H9 (cell line): ENCODE measurements at regions not wholly inside any gene's neighbourhood (a gene's known extent, or its start where the extent isn't known, plus 50 kb on each side); places are given as distances from the start of the nearest gene placed in this dataset.

Experiments
- DNase-seq: peaks from one replicate; pipeline ENCODE4 v3.0.0-alpha.2; 2017
- H2AFZ ChIP-seq: one replicate; pipeline ENCODE4 v1.6.1; 2013; ENCODE audit warnings: mild to moderate bottlenecking, low read length, control low read depth, moderate library complexity
- H2AK5ac ChIP-seq: 2 replicates; pipeline ENCODE4 v1.6.1; 2013; ENCODE audit warnings: low read length, control low read depth, mixed read lengths; ENCODE audit not compliant: insufficient read length
- H2BK120ac ChIP-seq: one replicate; pipeline ENCODE4 v1.6.1; 2013; ENCODE audit warnings: low read depth, mild to moderate bottlenecking, low read length, control low read depth, inconsistent platforms; ENCODE audit not compliant: poor library complexity, severe bottlenecking
- H2BK12ac ChIP-seq: 2 replicates; pipeline ENCODE4 v1.6.1; 2013; ENCODE audit warnings: low read length, control low read depth, mixed read lengths, low read depth; ENCODE audit not compliant: insufficient read length
- H2BK15ac ChIP-seq: 2 replicates; pipeline ENCODE4 v1.6.1; 2013; ENCODE audit warnings: low read depth, low read length, control low read depth
- H2BK20ac ChIP-seq: one replicate; pipeline ENCODE4 v1.6.1; 2013; ENCODE audit warnings: low read depth, mild to moderate bottlenecking, low read length, control low read depth, inconsistent platforms; ENCODE audit not compliant: poor library complexity, severe bottlenecking
- H2BK5ac ChIP-seq: 2 replicates; pipeline ENCODE4 v1.6.1; 2013; ENCODE audit warnings: low read length, control low read depth, mixed read lengths; ENCODE audit not compliant: insufficient read length
- H3K14ac ChIP-seq: 2 replicates; pipeline ENCODE4 v1.6.1; 2013; ENCODE audit warnings: low read length, control low read depth; ENCODE audit not compliant: insufficient read depth
- H3K18ac ChIP-seq: 2 replicates; pipeline ENCODE4 v1.6.1; 2013; ENCODE audit warnings: low read depth, mild to moderate bottlenecking, mixed read lengths, low read length, control low read depth; ENCODE audit not compliant: insufficient read length
- H3K23ac ChIP-seq: 2 replicates; pipeline ENCODE4 v1.6.1; 2013; ENCODE audit warnings: low read length, control low read depth, mixed read lengths, low read depth; ENCODE audit not compliant: insufficient read length
- H3K23me2 ChIP-seq: 2 replicates; pipeline ENCODE4 v1.6.1; 2013; ENCODE audit warnings: low read depth, mild to moderate bottlenecking, mixed read lengths, low read length, control low read depth; ENCODE audit not compliant: insufficient read length, poor library complexity, severe bottlenecking
- H3K27ac ChIP-seq: 2 replicates; pipeline ENCODE4 v1.5.1; 2013; ENCODE audit warnings: low read length, control low read depth, mixed read lengths, low read depth; ENCODE audit not compliant: insufficient read length
- H3K27me3 ChIP-seq: 2 replicates; pipeline ENCODE4 v1.6.1; 2013; ENCODE audit warnings: low read length, control low read depth, inconsistent platforms; ENCODE audit not compliant: insufficient read depth
- H3K4ac ChIP-seq: 2 replicates; pipeline ENCODE4 v1.6.1; 2013; ENCODE audit warnings: low read depth, mild to moderate bottlenecking, control low read depth, inconsistent platforms, low read length, moderate library complexity
- H3K4me1 ChIP-seq: 2 replicates; pipeline ENCODE4 v1.6.1; 2013; ENCODE audit warnings: low read length, control low read depth, inconsistent platforms; ENCODE audit not compliant: insufficient read depth
- H3K4me2 ChIP-seq: 2 replicates; pipeline ENCODE4 v1.6.1; 2013; ENCODE audit warnings: low read length, control low read depth, mixed read lengths; ENCODE audit not compliant: insufficient read length, insufficient read depth
- H3K56ac ChIP-seq: 2 replicates; pipeline ENCODE4 v1.6.1; 2013; ENCODE audit warnings: low read depth, mild to moderate bottlenecking, mixed read lengths, low read length, control low read depth; ENCODE audit not compliant: insufficient read length
- H3K79me1 ChIP-seq: 2 replicates; pipeline ENCODE4 v1.6.1; 2013; ENCODE audit warnings: low read depth, mild to moderate bottlenecking, moderate library complexity, low read length, control low read depth, inconsistent platforms; ENCODE audit not compliant: insufficient read depth, poor library complexity, severe bottlenecking
- H3K79me2 ChIP-seq: 2 replicates; pipeline ENCODE4 v1.6.1; 2013; ENCODE audit warnings: low read length, control low read depth, inconsistent platforms; ENCODE audit not compliant: insufficient read depth
- H3K9ac ChIP-seq: 2 replicates; pipeline ENCODE4 v1.6.1; 2013; ENCODE audit warnings: low read length, control low read depth, mixed read lengths; ENCODE audit not compliant: insufficient read length; ENCODE audit errors: extremely low read depth
- H3K9me3 ChIP-seq: one replicate; pipeline ENCODE4 v1.6.1; 2013; ENCODE audit warnings: low read depth, low read length, inconsistent platforms; ENCODE audit not compliant: control insufficient read depth
- H3T11ph ChIP-seq: one replicate; pipeline ENCODE4 v1.6.1; 2013; ENCODE audit warnings: mild to moderate bottlenecking, low read length, control low read depth, inconsistent platforms
- H4K20me1 ChIP-seq: one replicate; pipeline ENCODE4 v1.6.1; 2013; ENCODE audit not compliant: control insufficient read depth, insufficient read length, insufficient read depth
- H4K5ac ChIP-seq: 2 replicates; pipeline ENCODE4 v1.6.1; 2013; ENCODE audit warnings: low read depth, mild to moderate bottlenecking, mixed read lengths, low read length, control low read depth; ENCODE audit not compliant: insufficient read length
- H4K8ac ChIP-seq: replicated peaks from 2 replicates; pipeline ENCODE4 v1.6.1; 2013; ENCODE audit warnings: low read length, control low read depth, mixed read lengths, low read depth; ENCODE audit not compliant: insufficient read length
- H4K91ac ChIP-seq: 2 replicates; pipeline ENCODE4 v1.6.1; 2013; ENCODE audit warnings: low read depth, mild to moderate bottlenecking, moderate library complexity, mixed read lengths, low read length, control low read depth; ENCODE audit not compliant: insufficient read length
- H3K27ac Mint-ChIP-seq, 3 experiments: 2 replicates in 2 of 3; 3 replicates in 1 of 3; pipeline ENCODE4 v1.8.0; 2020 to 2021; ENCODE audit warnings: mixed read lengths in 3 of 3, mild to moderate bottlenecking in 1 of 3, moderate library complexity in 1 of 3
- H3K27me3 Mint-ChIP-seq: 2 replicates; pipeline ENCODE4 v1.8.0; 2021; ENCODE audit warnings: low read depth, mild to moderate bottlenecking, moderate library complexity, mixed read lengths
- H3K36me3 Mint-ChIP-seq, 3 experiments: 2 replicates in 2 of 3; 3 replicates in 1 of 3; pipeline ENCODE4 v1.8.0; 2020 to 2021; ENCODE audit warnings: low read depth in 3 of 3, mixed read lengths in 3 of 3; ENCODE audit not compliant: insufficient read depth in 1 of 3
- H3K4me1 Mint-ChIP-seq, 2 experiments: 2 replicates each; pipeline ENCODE4 v1.8.0; 2020; ENCODE audit warnings: mixed read lengths in 2 of 2
- H3K4me3 Mint-ChIP-seq, 2 experiments: 2 replicates in 1 of 2; 3 replicates in 1 of 2; pipeline ENCODE4 v1.8.0; 2020 to 2021; ENCODE audit warnings: mild to moderate bottlenecking in 2 of 2, mixed read lengths in 2 of 2, moderate library complexity in 1 of 2
- H3K9me3 Mint-ChIP-seq, 2 experiments: 2 replicates in 1 of 2; 3 replicates in 1 of 2; pipeline ENCODE4 v1.8.0; 2020; ENCODE audit warnings: mild to moderate bottlenecking in 2 of 2, mixed read lengths in 2 of 2, moderate library complexity in 1 of 2
- CTCF ChIP-seq: fragments of 200-600 bp; sonication (generic); conservative IDR thresholded peaks from 3 replicates; pipeline ENCODE4 v1.8.0; 2021; ENCODE audit warnings: antibody characterized with exemption, mild to moderate bottlenecking

- H3T11ph ChIP-seq, result no peak overlapping the region
- H4K91ac ChIP-seq, result no peak overlapping the region
- H3K9me3 ChIP-seq, result no peaks in the 10 kb centered on the region
- H2AFZ ChIP-seq, result no peak overlapping the region
- H3K79me2 ChIP-seq, result no peaks in the 10 kb centered on the region
- Mint-ChIP-seq H3K4me3 (no peak overlapping the region), H3K9me3 (no peaks in the 10 kb centered on the region), H3K27ac (no peak overlapping the region), H3K36me3 (no peaks in the 10 kb centered on the region), H3K27me3 (no peaks in the 10 kb centered on the region), H3K4me1 (no peaks in the 10 kb centered on the region)
- H3K23ac ChIP-seq, result no peak overlapping the region
- no peak overlapping the region for H3K4ac ChIP-seq
- no peak overlapping the region for H3K9ac ChIP-seq
- no peak overlapping the region for H2BK12ac ChIP-seq
- no peaks in the 10 kb centered on the region for H3K4me1 ChIP-seq
- no peak overlapping the region for H2BK20ac ChIP-seq
- H3K4me2 ChIP-seq, result no peak overlapping the region
- H3K18ac ChIP-seq, result no peak overlapping the region
- no peak overlapping the region for H3K27ac ChIP-seq
- H2BK120ac ChIP-seq, result no peak overlapping the region
- H3K14ac ChIP-seq, result no peak overlapping the region
- no peak overlapping the region for H2AK5ac ChIP-seq
- no peak for TF ChIP-seq CTCF
- H4K8ac ChIP-seq, result no peak overlapping the region
- H2BK15ac ChIP-seq, result no peak overlapping the region
- H3K23me2 ChIP-seq, result no peaks in the 10 kb centered on the region
- no peaks in the 10 kb centered on the region for H3K79me1 ChIP-seq
- no peak for DNase-seq
- H3K56ac ChIP-seq, result no peak overlapping the region
- no peak overlapping the region for H4K5ac ChIP-seq
- no peaks in the 10 kb centered on the region for H4K20me1 ChIP-seq
- no peak overlapping the region for H2BK5ac ChIP-seq
- H3K27me3 ChIP-seq, result no peaks in the 10 kb centered on the region
These were observed 1042.3 kb downstream of the BRINP3 start for GRCh38 chr1:189435398-189435797.
